Body of pancreas (tissue), 4 donors: ENCODE measurements at regions not wholly inside any gene's neighbourhood (a gene's known extent, or its start where the extent isn't known, plus 50 kb on each side); places are given as distances from the start of the nearest gene placed in this dataset.
A peak's percentile ranks its signal among the peaks of the same experiment; 100 is the strongest.

Source experiments
- ATAC-seq: fragments of 150-250 bp; one replicate; pipeline ENCODE4 v1.9.1; 2016
- DNase-seq, 4 donors: peaks; one replicate each; pipeline ENCODE4 v3.0.0-alpha.2; 2019
- H3K27ac ChIP-seq, 4 donors: fragments of 200-600 bp; sonication (generic); 1 replicate in 3 of 4; 2 replicates in 1 of 4; pipeline versions ENCODE4 v1.5.1 to v1.6.1; 2016 to 2019; ENCODE audit warnings: mild to moderate bottlenecking in 1 of 4, mixed read lengths in 1 of 4, moderate library complexity in 1 of 4
- H3K27me3 ChIP-seq, 2 donors: fragments of 200-600 bp; sonication (generic); one replicate each; pipeline ENCODE4 v1.6.0; 2016; ENCODE audit warnings: mild to moderate bottlenecking in 1 of 2
- H3K36me3 ChIP-seq, 2 donors: fragments of 200-600 bp; sonication (generic); replicated peaks in 1 of 2; 2 replicates each; pipeline ENCODE4 v1.5.1; 2016; ENCODE audit warnings: low read depth in 2 of 2; ENCODE audit not compliant: insufficient read depth in 1 of 2
- H3K4me1 ChIP-seq: fragments of 200-600 bp; sonication (generic); one replicate; pipeline ENCODE4 v1.6.0; 2016
- H3K4me3 ChIP-seq, 2 donors: fragments of 200-600 bp; sonication (generic); 1 replicate in 1 of 2; 2 replicates in 1 of 2; pipeline ENCODE4 v1.5.1; 2016 to 2019
- H3K9me3 ChIP-seq, 3 donors: fragments of 200-600 bp; sonication (generic); 1 replicate in 2 of 3; 2 replicates in 1 of 3; pipeline ENCODE4 v1.5.1; 2016
- POLR2A ChIP-seq, 3 donors: fragments of 450-650 bp; IDR thresholded peaks; one replicate each; pipeline ENCODE4 v1.6.1; 2016; ENCODE audit warnings: antibody characterized with exemption in 3 of 3, mild to moderate bottlenecking in 2 of 3
- WGBS, 2 donors: methylation state at CpG; one replicate each; pipeline ENCODE4 v1.1.5; 2017; 5-methylcytosine and 5-hydroxymethylcytosine counted together
- intact Hi-C: fragments of 100-400 bp; cut with DNase I; formaldehyde crosslinking; loops from one replicate; pipeline ENCODE4 v1.15.1; 2023
- TF ChIP-seq, protein P1 (sequence below), 7 experiments: fragments of 450-650 bp in 4 of 7; fragments of 200-600 bp in 3 of 7; sonication (generic) in 3 of 7; IDR thresholded peaks; one replicate each; pipeline ENCODE4 v1.5.1; 2016 to 2019; ENCODE audit warnings: antibody characterized with exemption in 7 of 7

GRCh38 chr7:69422574-69422985 lies 175.7 kb upstream of the AUTS2 start:
- TF ChIP-seq POLR2A (IDR thresholded peaks at IDR 0.05) = no peak
- TF ChIP-seq, protein P1, sequence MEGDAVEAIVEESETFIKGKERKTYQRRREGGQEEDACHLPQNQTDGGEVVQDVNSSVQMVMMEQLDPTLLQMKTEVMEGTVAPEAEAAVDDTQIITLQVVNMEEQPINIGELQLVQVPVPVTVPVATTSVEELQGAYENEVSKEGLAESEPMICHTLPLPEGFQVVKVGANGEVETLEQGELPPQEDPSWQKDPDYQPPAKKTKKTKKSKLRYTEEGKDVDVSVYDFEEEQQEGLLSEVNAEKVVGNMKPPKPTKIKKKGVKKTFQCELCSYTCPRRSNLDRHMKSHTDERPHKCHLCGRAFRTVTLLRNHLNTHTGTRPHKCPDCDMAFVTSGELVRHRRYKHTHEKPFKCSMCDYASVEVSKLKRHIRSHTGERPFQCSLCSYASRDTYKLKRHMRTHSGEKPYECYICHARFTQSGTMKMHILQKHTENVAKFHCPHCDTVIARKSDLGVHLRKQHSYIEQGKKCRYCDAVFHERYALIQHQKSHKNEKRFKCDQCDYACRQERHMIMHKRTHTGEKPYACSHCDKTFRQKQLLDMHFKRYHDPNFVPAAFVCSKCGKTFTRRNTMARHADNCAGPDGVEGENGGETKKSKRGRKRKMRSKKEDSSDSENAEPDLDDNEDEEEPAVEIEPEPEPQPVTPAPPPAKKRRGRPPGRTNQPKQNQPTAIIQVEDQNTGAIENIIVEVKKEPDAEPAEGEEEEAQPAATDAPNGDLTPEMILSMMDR (IDR thresholded peaks at IDR 0.05) = no peak
- DNase-seq (no peak), ATAC-seq (no peak)
- H3K4me3 ChIP-seq = no peak overlapping the region
- H3K9me3 ChIP-seq = no peaks in the 10 kb centered on the region
- H3K27ac ChIP-seq = no peak overlapping the region
- H3K36me3 ChIP-seq = no peaks in the 10 kb centered on the region
- intact Hi-C loops = no loop called here
- H3K27me3 ChIP-seq = no peaks in the 10 kb centered on the region
- no peaks in the 10 kb centered on the region for H3K4me1 ChIP-seq
- WGBS, 2 donors = 52 to 59% methylated on average over 4 of the region's 4 CpGs

DNA sequence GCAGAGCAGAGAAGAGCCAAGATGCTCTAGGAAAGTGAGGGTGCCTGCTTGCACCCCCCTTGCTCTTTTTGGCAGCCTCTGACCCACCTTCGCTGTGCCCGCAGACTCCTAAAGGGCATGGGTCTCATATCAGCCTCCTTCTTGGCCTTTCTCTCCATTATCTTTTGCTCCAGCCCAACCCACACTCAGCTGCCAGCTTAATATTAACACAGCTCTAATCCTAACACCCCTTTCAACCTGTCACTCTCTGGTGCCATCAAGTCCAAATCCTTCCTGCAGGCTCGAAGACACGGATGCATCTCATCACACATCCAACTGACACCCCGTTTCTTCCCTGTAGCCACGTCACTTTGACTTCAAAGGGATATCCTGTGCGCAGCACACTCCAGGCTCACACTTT lies 171.6 kb upstream of the AUTS2 start:
- H3K36me3 ChIP-seq = no peaks in the 10 kb centered on the region
- no peak overlapping the region for H3K27ac ChIP-seq
- H3K9me3 ChIP-seq = no peaks in the 10 kb centered on the region
- 66 to 73% methylated on average over 7 of the region's 7 CpGs for WGBS, 2 donors
- H3K4me3 ChIP-seq = no peak overlapping the region
- DNase-seq = no peak
- H3K27me3 ChIP-seq = no peaks in the 10 kb centered on the region
- no peak for ATAC-seq
- intact Hi-C loops = no loop called here
- no peaks in the 10 kb centered on the region for H3K4me1 ChIP-seq
- TF ChIP-seq, protein P1 (IDR thresholded peaks at IDR 0.05) = no peak
- no peak for TF ChIP-seq POLR2A (IDR thresholded peaks at IDR 0.05)

DNA sequence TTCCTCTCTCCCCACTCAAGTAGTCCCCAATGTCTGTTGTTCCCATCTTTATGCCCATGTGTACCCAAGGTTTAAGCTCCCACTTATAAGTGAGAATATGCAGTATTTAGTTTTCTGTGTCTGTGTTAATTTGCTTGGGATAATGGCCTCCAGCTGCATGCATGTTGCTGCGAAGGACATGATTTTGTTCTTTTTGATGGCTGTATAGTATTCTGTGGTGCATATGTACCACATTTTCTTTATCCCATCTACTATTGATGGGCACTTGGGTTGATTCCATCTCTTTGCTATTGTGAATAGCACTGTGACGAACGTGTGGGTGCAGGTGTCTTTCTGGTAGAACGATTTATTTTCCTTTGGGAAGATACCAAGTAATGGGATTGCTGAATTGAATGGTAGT lies 170.2 kb upstream of the AUTS2 start:
- intact Hi-C loops = no loop called here
- no peaks in the 10 kb centered on the region for H3K36me3 ChIP-seq
- no peak overlapping the region for H3K27ac ChIP-seq
- no peaks in the 10 kb centered on the region for H3K27me3 ChIP-seq
- no peak for DNase-seq
- H3K9me3 ChIP-seq = no peaks in the 10 kb centered on the region
- no peak for ATAC-seq
- TF ChIP-seq POLR2A (IDR thresholded peaks at IDR 0.05) = no peak
- 37 to 58% methylated on average over 4 of the region's 4 CpGs for WGBS, 2 donors
- no peak overlapping the region for H3K4me3 ChIP-seq
- H3K4me1 ChIP-seq = no peaks in the 10 kb centered on the region

- intact Hi-C loops = no loop called here
- H3K27ac ChIP-seq = no peak overlapping the region
- peak in 2 of 4 donors; percentile 13 for DNase-seq
- WGBS, 2 donors = 24 to 26% methylated on average over 16 of the region's 16 CpGs
- ATAC-seq = no peak
- no peaks in the 10 kb centered on the region for H3K36me3 ChIP-seq
- no peaks in the 10 kb centered on the region for H3K9me3 ChIP-seq
- H3K27me3 ChIP-seq = no peaks in the 10 kb centered on the region
- H3K4me1 ChIP-seq = no peaks in the 10 kb centered on the region
- no peak overlapping the region for H3K4me3 ChIP-seq
- TF ChIP-seq, protein P1 (IDR thresholded peaks at IDR 0.05) = no peak
- TF ChIP-seq POLR2A (IDR thresholded peaks at IDR 0.05) = no peak
Observed at GRCh38 chr7:69429911-69430383, 168.3 kb upstream of the AUTS2 start.

DNA sequence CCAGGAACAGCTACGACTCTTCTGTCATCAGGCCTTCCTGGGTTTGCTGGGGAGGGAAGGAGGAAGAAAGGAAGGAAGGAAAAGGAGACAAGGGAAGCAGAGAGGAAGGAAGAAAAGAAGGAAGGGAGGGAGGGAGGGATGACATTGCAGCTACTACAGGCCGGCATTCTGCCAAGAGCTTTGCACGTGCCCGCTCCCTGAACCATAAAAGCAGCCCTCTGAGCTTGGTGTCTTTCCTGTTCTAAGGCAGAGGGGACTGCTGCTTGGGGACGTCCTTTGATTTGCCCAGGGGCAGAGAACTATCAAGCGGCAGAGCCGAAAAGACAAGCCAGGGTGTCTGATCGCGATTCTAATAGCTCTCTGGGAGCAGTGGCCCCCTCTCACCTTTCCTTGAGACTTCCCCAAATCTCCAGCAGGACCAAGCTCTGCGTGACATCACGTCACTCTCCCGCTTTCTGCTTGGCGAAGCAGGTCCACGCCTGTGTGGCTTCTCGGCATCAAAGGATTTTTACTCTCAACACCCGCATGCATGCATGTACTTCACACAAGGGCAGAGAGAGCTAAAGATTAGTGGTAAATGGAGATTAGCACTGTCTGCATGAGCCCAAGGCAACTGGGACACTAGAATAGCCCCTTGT lies 167.8 kb upstream of the AUTS2 start:
- no peaks in the 10 kb centered on the region for H3K9me3 ChIP-seq
- no peak for ATAC-seq
- H3K36me3 ChIP-seq = no peaks in the 10 kb centered on the region
- DNase-seq = peak in 3 of 4 donors; percentile 5 to 17 (median 13)
- 37 to 43% methylated on average over 16 of the region's 16 CpGs for WGBS, 2 donors
- TF ChIP-seq, protein P1 (IDR thresholded peaks at IDR 0.05) = no peak
- TF ChIP-seq POLR2A (IDR thresholded peaks at IDR 0.05) = no peak
- H3K4me1 ChIP-seq = no peaks in the 10 kb centered on the region
- H3K27ac ChIP-seq = no peak overlapping the region
- intact Hi-C loops = no loop called here
- no peak overlapping the region for H3K4me3 ChIP-seq
- H3K27me3 ChIP-seq = no peaks in the 10 kb centered on the region
